Ovary (tissue), 7 donors: ENCODE measurements at regions not wholly inside any gene's neighbourhood (a gene's known extent, or its start where the extent isn't known, plus 50 kb on each side); places are given as distances from the start of the nearest gene placed in this dataset.

Experiments
- DNase-seq, 5 donors: peaks; one replicate each; pipeline ENCODE4 v3.0.0-alpha.2; 2019 to 2020
- H3K27ac ChIP-seq, 2 donors: fragments of 200-600 bp; one replicate each; pipeline versions ENCODE4 v1.5.1 to v1.8.0; 2019 to 2022
- H3K27me3 ChIP-seq: fragments of 200-600 bp; one replicate; pipeline ENCODE4 v1.8.0; 2022
- H3K36me3 ChIP-seq: fragments of 200-600 bp; sonication (generic); one replicate; pipeline ENCODE4 v1.5.1; 2019
- H3K4me1 ChIP-seq: one replicate; pipeline ENCODE4 v1.8.1; 2013; ENCODE audit warnings: mild to moderate bottlenecking, moderate library complexity; ENCODE audit not compliant: insufficient read depth
- H3K4me3 ChIP-seq: fragments of 200-600 bp; sonication (generic); one replicate; pipeline ENCODE4 v1.5.1; 2017
- H3K9me3 ChIP-seq, 2 donors: fragments of 200-600 bp in 1 of 2; sonication (generic) in 1 of 2; one replicate each; pipeline versions ENCODE4 v1.5.1 to v1.8.1; 2013 to 2019; ENCODE audit warnings: mild to moderate bottlenecking in 1 of 2, moderate library complexity in 1 of 2
- CTCF ChIP-seq, 3 donors: fragments of 450-650 bp in 2 of 3; fragments of 200-600 bp in 1 of 3; IDR thresholded peaks; one replicate each; pipeline versions ENCODE4 v1.5.1 to v1.8.0; 2016 to 2022; ENCODE audit warnings: antibody characterized with exemption in 3 of 3, mild to moderate bottlenecking in 1 of 3
- EP300 ChIP-seq: sonication (generic); formaldehyde crosslinking; IDR thresholded peaks from one replicate; pipeline ENCODE4 v1.6.1; 2017; ENCODE audit warnings: antibody characterized with exemption
- POLR2A ChIP-seq: fragments of 450-650 bp; IDR thresholded peaks from one replicate; pipeline ENCODE4 v1.6.1; 2017; ENCODE audit warnings: antibody characterized with exemption, mild to moderate bottlenecking, moderate library complexity
- WGBS, 3 donors: extraction: QIAGEN DNeasy Blood & Tissue Kit in 1 of 3; methylation state at CpG; one replicate each; pipeline versions ENCODE4 v1.1.5 to v1.1.7; 2013 to 2017; 5-methylcytosine and 5-hydroxymethylcytosine counted together
- intact Hi-C, 4 donors: fragments of 100-400 bp; cut with DNase I; formaldehyde crosslinking; loops; one replicate each; pipeline versions ENCODE4 v1.11.0 to v1.15.1; 2022 to 2023
- donor health status: DM: no; HTN: no; CAD: no; lungs with moderate emphysema.
- donor health status: DM: no; HTN: no; CAD: no.
- donor health status: Bipolar disorder and iron deficiency.
- donor health status: DM: no; HTN: no; CAD: no.
- donor health status: DM: yes; HTN: yes; CAD: no.

GRCh38 chr11:56889986-56890385, 98.7 kb upstream of the OR5AK2 start:
- 74 to 80% (median 75%) methylated on average over 4 of the region's 4 CpGs for WGBS, 3 donors
- H3K4me3 ChIP-seq: no peak overlapping the region
- H3K27ac ChIP-seq: no peak overlapping the region
- no peak for DNase-seq
- TF ChIP-seq POLR2A (no peak), CTCF (IDR thresholded peaks at IDR 0.05) (no peak), EP300 (no peak)
- no peaks in the 10 kb centered on the region for H3K36me3 ChIP-seq
- H3K4me1 ChIP-seq: no peaks in the 10 kb centered on the region
- H3K27me3 ChIP-seq: no peaks in the 10 kb centered on the region
- H3K9me3 ChIP-seq: no peaks in the 10 kb centered on the region
- intact Hi-C loops: no loop called here

- Histone ChIP-seq H3K4me3 (no peak overlapping the region), H3K9me3 (no peaks in the 10 kb centered on the region), H3K4me1 (no peaks in the 10 kb centered on the region), H3K27me3 (no peaks in the 10 kb centered on the region), H3K36me3 (no peaks in the 10 kb centered on the region), H3K27ac (no peak overlapping the region)
- TF ChIP-seq POLR2A (no peak), CTCF (IDR thresholded peaks at IDR 0.05) (no peak), EP300 (no peak)
- WGBS, 3 donors: 77 to 82% (median 79%) methylated on average over 3 of the region's 3 CpGs
- intact Hi-C loops: no loop called here
- DNase-seq: no peak
These were observed 100.8 kb upstream of the OR5AK2 start for GRCh38 chr11:56887940-56888339.

- intact Hi-C loops: no loop called here
- DNase-seq: no peak
- 55 to 69% (median 65%) methylated on average over 6 of the region's 6 CpGs for WGBS, 3 donors
- H3K27ac ChIP-seq: no peak overlapping the region
- no peaks in the 10 kb centered on the region for H3K4me1 ChIP-seq
- no peak overlapping the region for H3K4me3 ChIP-seq
- H3K27me3 ChIP-seq: no peaks in the 10 kb centered on the region
- no peaks in the 10 kb centered on the region for H3K36me3 ChIP-seq
- H3K9me3 ChIP-seq: no peaks in the 10 kb centered on the region
- TF ChIP-seq CTCF (IDR thresholded peaks at IDR 0.05) (no peak), POLR2A (no peak), EP300 (no peak)
These were observed 102.3 kb upstream of the OR5AK2 start for GRCh38 chr11:56886455-56886854.

GRCh38 chr11:56885854-56886253, 102.9 kb upstream of the OR5AK2 start:
- Histone ChIP-seq H3K27ac (no peak overlapping the region), H3K9me3 (no peaks in the 10 kb centered on the region), H3K4me1 (no peaks in the 10 kb centered on the region), H3K36me3 (no peaks in the 10 kb centered on the region), H3K4me3 (no peak overlapping the region), H3K27me3 (no peaks in the 10 kb centered on the region)
- no peak for DNase-seq
- WGBS, 3 donors: 49 to 68% (median 64%) methylated on average over 2 of the region's 2 CpGs
- TF ChIP-seq EP300: no peak
- TF ChIP-seq POLR2A: no peak
- no peak for TF ChIP-seq CTCF (IDR thresholded peaks at IDR 0.05)
- intact Hi-C loops: no loop called here

- Histone ChIP-seq H3K4me1 (no peaks in the 10 kb centered on the region), H3K4me3 (no peak overlapping the region), H3K27ac (no peak overlapping the region), H3K27me3 (no peaks in the 10 kb centered on the region), H3K9me3 (no peaks in the 10 kb centered on the region), H3K36me3 (no peaks in the 10 kb centered on the region)
- no peak for DNase-seq
- 4 to 16% (median 11%) methylated on average over 1 of the region's 1 CpG for WGBS, 3 donors
- no peak for TF ChIP-seq CTCF (IDR thresholded peaks at IDR 0.05)
- intact Hi-C loops: no loop called here
These were observed 103.5 kb upstream of the OR5AK2 start for GRCh38 chr11:56885177-56885576.
